ENCODE measurements at regions not wholly inside any gene's neighbourhood (a gene's known extent, or its start where the extent isn't known, plus 50 kb on each side); places are given as distances from the start of the nearest gene placed in this dataset.
A peak's percentile ranks its signal among the peaks of the same experiment; 100 is the strongest.

DNA sequence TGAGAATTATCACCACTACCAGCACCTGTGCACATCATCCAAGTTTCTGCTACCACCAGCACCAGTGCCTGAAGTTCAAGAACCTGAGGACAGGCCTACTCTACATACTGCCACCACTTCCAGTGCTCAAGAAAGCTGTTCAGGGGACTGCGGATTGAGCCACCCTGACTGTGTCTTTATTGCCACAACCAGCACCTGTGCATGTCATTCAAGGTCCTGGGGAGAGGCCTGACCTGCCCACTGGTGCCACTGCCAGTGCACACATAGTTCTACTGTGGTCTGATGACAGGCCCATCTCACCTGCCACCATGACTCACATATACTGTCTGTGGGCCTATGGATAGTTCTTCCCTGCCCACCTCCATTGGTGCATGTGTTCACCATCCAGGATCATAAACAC is 559.4 kb downstream of the COL12A1 start:
- H3K4me3 ChIP-seq (ENCODE audit: low read depth, low read length) = no peak overlapping the region
- TF ChIP-seq, protein P1, sequence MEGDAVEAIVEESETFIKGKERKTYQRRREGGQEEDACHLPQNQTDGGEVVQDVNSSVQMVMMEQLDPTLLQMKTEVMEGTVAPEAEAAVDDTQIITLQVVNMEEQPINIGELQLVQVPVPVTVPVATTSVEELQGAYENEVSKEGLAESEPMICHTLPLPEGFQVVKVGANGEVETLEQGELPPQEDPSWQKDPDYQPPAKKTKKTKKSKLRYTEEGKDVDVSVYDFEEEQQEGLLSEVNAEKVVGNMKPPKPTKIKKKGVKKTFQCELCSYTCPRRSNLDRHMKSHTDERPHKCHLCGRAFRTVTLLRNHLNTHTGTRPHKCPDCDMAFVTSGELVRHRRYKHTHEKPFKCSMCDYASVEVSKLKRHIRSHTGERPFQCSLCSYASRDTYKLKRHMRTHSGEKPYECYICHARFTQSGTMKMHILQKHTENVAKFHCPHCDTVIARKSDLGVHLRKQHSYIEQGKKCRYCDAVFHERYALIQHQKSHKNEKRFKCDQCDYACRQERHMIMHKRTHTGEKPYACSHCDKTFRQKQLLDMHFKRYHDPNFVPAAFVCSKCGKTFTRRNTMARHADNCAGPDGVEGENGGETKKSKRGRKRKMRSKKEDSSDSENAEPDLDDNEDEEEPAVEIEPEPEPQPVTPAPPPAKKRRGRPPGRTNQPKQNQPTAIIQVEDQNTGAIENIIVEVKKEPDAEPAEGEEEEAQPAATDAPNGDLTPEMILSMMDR (IDR thresholded peaks at IDR 0.05; ENCODE audit: insufficient read depth, low read length) = no peak
- DNase-seq (ENCODE audit: low read depth) = no peak

DNA sequence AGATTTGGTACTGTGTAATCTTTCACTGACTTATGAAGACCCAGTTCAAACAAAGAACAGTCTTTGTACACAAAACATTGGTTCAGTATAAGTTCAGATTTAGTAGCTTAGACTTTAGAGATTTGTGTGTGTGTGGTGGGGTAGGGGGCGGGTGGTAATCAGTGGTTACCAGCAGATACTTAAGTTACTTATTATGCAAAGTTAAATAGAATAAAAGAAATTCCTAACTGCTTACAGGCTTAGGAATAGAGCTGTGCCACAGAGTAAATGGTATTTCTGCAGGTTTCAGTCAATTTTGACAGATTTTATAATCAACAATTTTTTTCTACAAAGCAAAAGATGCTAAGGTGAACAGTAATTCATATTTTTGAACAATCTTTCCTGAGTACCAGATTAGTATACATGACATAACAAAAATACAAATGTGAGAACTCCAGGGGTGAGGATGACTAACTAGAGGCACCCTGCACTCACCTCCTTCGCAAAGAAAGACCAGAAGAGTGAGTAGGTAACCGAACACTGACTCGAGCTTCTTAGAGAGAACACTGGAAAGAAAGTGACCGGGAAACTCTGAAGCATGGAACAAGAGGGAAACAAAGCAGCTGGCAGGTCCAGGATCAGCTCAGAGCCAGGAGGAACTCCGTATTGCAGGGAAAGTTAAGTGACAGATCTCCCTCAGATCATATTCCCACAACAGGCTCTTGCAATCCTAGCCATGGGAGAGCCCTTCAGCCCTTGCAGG is 560.6 kb downstream of the COL12A1 start:
- H3K4me3 ChIP-seq (ENCODE audit: low read depth, low read length) = no peak overlapping the region
- DNase-seq (ENCODE audit: low read depth) = no peak
- TF ChIP-seq, protein P1 (IDR thresholded peaks at IDR 0.05; ENCODE audit: insufficient read depth, low read length) = no peak

DNA sequence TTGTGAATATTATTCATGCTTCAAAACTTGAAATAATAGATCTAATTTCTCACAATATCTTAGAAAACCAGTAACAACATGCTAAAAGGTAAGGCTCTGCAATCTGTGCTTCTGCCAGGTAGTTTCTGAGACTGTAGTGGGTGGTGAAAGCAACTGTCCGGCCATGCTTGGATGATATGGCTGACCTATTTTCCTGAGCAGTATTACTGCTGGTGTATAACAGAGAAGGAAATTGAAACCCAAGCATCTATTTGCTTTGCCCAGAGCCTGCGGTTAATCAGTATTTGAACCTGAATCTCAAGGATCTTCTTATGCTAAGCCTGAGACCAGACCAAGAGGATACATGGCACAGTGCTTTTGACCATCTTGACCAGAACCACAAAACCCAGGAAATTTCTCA is 563.8 kb downstream of the COL12A1 start:
- no peak overlapping the region for H3K4me3 ChIP-seq (ENCODE audit: low read depth, low read length)
- no peak for DNase-seq (ENCODE audit: low read depth)
- TF ChIP-seq, protein P1 (IDR thresholded peaks at IDR 0.05; ENCODE audit: insufficient read depth, low read length) = no peak

DNA sequence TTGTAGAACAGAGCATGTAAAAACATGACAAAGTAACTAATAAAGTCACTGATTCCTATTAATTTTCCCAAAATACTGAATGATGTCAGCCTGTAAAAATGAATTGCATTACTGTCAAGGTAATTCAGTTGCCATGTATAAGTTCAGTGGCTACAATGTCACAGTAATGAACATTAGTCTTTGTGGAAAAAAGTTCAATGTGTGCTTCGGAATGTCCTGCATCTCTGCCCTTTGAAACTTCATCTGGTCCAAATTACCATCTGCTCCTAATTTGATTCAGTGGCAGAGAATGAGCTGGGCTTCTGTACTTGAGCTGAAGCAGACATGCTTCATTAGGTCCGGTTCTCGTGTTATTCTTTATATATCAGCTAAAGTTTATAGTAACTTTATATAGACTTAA is 567.4 kb downstream of the COL12A1 start:
- H3K4me3 ChIP-seq (ENCODE audit: low read depth, low read length) = no peak overlapping the region
- TF ChIP-seq, protein P1 (IDR thresholded peaks at IDR 0.05; ENCODE audit: insufficient read depth, low read length) = no peak
- DNase-seq (ENCODE audit: low read depth) = peak; percentile 14

DNA sequence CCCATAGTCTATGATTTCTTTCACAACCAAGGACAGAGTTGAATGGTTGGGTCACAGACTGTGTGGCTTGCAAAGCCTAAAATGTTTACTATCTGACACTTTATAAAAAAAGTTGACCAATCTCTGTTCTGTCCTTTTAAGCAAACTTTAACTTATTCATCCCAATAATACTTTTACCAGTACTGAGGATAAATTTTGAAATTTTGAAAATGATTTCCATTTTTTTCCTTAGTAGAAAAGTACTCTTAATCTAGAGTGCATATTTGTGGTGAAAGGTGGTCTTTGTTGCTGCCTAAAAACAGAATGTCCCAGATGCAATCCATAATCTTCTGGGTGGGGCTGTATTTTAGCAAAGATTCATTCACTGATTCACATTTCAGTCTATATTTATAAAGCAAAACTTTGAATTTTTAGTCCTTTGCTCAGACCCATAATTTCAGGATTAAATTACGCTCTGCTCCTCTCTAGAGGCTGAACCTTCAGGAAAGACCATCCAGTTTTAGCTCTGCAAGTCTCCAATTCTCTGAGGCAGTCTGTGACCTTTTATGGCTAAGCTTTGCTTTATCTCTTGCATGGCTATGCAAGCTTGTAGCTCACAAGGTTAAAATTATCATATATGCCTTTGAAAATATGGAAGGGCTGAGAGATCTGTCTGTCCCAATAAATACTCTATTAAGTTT is 573.5 kb downstream of the COL12A1 start:
- no peak for DNase-seq (ENCODE audit: low read depth)
- H3K4me3 ChIP-seq (ENCODE audit: low read depth, low read length) = no peak overlapping the region
- TF ChIP-seq, protein P1 (IDR thresholded peaks at IDR 0.05; ENCODE audit: insufficient read depth, low read length) = no peak

DNA sequence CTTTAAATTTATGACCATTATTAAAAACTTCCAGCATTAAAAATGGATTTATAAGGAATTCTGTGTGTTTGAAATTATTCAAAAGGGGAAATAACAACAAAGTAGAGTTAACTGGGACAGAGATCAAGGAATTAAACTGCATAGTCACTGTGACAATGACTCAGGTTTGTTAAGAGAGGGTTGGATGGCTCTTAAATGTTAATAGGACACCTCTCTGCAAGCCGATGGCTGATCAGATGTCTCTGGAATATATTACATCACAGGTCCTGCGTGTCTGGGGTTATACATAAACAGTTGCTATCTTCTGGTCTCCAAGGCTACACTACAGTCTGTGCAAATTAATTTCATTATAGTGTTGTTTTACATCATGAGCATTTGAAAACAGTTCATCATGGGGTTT is 574.3 kb downstream of the COL12A1 start:
- no peak overlapping the region for H3K4me3 ChIP-seq (ENCODE audit: low read depth, low read length)
- TF ChIP-seq, protein P1 (IDR thresholded peaks at IDR 0.05; ENCODE audit: insufficient read depth, low read length) = no peak
- DNase-seq (ENCODE audit: low read depth) = no peak

Measured in fibroblast of the aortic adventitia (primary cell).